Liver (tissue), 8 donors: ENCODE measurements at regions not wholly inside any gene's neighbourhood (a gene's known extent, or its start where the extent isn't known, plus 50 kb on each side); places are given as distances from the start of the nearest gene placed in this dataset.

Experiments
- DNase-seq: peaks from one replicate; pipeline ENCODE4 v3.0.0-alpha.2; 2017; ENCODE audit warnings: low spot score
- H3K27ac ChIP-seq, 2 donors: one replicate each; pipeline ENCODE4 v1.7.0; 2013; ENCODE audit warnings: inconsistent platforms in 2 of 2, low read length in 2 of 2, control low read depth in 1 of 2, low read depth in 1 of 2, mild to moderate bottlenecking in 1 of 2
- H3K27me3 ChIP-seq, 4 donors: one replicate each; pipeline versions ENCODE4 v1.6.1 to v1.7.0; 2013; ENCODE audit warnings: low read length in 3 of 4, inconsistent platforms in 1 of 4, mild to moderate bottlenecking in 1 of 4, moderate library complexity in 1 of 4; ENCODE audit not compliant: control insufficient read depth in 4 of 4, insufficient read depth in 4 of 4
- H3K36me3 ChIP-seq, 4 donors: one replicate each; pipeline versions ENCODE4 v1.6.1 to v1.7.0; 2013; ENCODE audit warnings: low read length in 3 of 4, mild to moderate bottlenecking in 3 of 4, low read depth in 1 of 4, moderate library complexity in 1 of 4; ENCODE audit not compliant: control insufficient read depth in 4 of 4, insufficient read depth in 3 of 4
- H3K4me1 ChIP-seq, 4 donors: one replicate each; pipeline versions ENCODE4 v1.6.1 to v1.7.0; 2013; ENCODE audit warnings: low read length in 3 of 4, mild to moderate bottlenecking in 3 of 4, moderate library complexity in 1 of 4; ENCODE audit not compliant: control insufficient read depth in 4 of 4, insufficient read depth in 4 of 4
- H3K4me3 ChIP-seq, 3 donors: one replicate each; pipeline versions ENCODE4 v1.6.1 to v1.7.0; 2013; ENCODE audit warnings: low read length in 3 of 3, control low read depth in 1 of 3, low read depth in 1 of 3, mild to moderate bottlenecking in 1 of 3
- H3K9ac ChIP-seq, 2 donors: one replicate each; pipeline ENCODE4 v1.7.0; 2013; ENCODE audit warnings: low read length in 2 of 2, mild to moderate bottlenecking in 2 of 2, moderate library complexity in 2 of 2, control low read depth in 1 of 2, low read depth in 1 of 2
- H3K9me3 ChIP-seq, 4 donors: one replicate each; pipeline versions ENCODE4 v1.6.1 to v1.7.0; 2013; ENCODE audit warnings: low read length in 3 of 4; ENCODE audit not compliant: control insufficient read depth in 4 of 4
- ATF3 ChIP-seq: IDR thresholded peaks from 2 replicates; pipeline ENCODE4 v1.6.1; 2016; ENCODE audit warnings: antibody characterized with exemption
- CTCF ChIP-seq: fragments of 150-350 bp; IDR thresholded peaks from 2 replicates; pipeline ENCODE4 v1.5.1; 2017; ENCODE audit warnings: improper control_type of control experiment, low read depth, low read length; ENCODE audit not compliant: missing input control
- EGR1 ChIP-seq, 2 donors: IDR thresholded peaks; 2 replicates each; pipeline ENCODE4 v1.6.1; 2016 to 2018; ENCODE audit warnings: antibody characterized with exemption in 2 of 2, low read depth in 2 of 2
- FOXA1 ChIP-seq: IDR thresholded peaks from 2 replicates; pipeline ENCODE4 v1.6.1; 2016; ENCODE audit warnings: antibody characterized with exemption
- FOXA2 ChIP-seq: IDR thresholded peaks from 2 replicates; pipeline ENCODE4 v1.6.1; 2016; ENCODE audit warnings: antibody characterized with exemption
- GABPA ChIP-seq, 2 donors: IDR thresholded peaks in 1 of 2; conservative IDR thresholded peaks in 1 of 2; 2 replicates each; pipeline ENCODE4 v1.6.1; 2016; ENCODE audit warnings: antibody characterized with exemption in 2 of 2, mild to moderate bottlenecking in 1 of 2, moderate library complexity in 1 of 2
- HNF4A ChIP-seq, 2 donors: conservative IDR thresholded peaks; 2 replicates each; pipeline ENCODE4 v1.6.1; 2016; ENCODE audit warnings: antibody characterized with exemption in 2 of 2, mild to moderate bottlenecking in 2 of 2
- HNF4G ChIP-seq: IDR thresholded peaks from 2 replicates; pipeline ENCODE4 v1.6.1; 2016; ENCODE audit warnings: antibody characterized with exemption
- JUND ChIP-seq, 2 donors: IDR thresholded peaks; 2 replicates each; pipeline ENCODE4 v1.6.1; 2016; ENCODE audit warnings: antibody characterized with exemption in 2 of 2
- RAD21 ChIP-seq, 2 donors: IDR thresholded peaks; 2 replicates each; pipeline ENCODE4 v1.6.1; 2016; ENCODE audit warnings: antibody characterized with exemption in 2 of 2, mild to moderate bottlenecking in 2 of 2
- REST ChIP-seq: IDR thresholded peaks from 2 replicates; pipeline ENCODE4 v1.6.1; 2016; ENCODE audit warnings: antibody characterized with exemption, mild to moderate bottlenecking
- RXRA ChIP-seq, 2 donors: IDR thresholded peaks; 2 replicates each; pipeline ENCODE4 v1.6.1; 2017 to 2018; ENCODE audit warnings: antibody characterized with exemption in 2 of 2, mild to moderate bottlenecking in 1 of 2
- SP1 ChIP-seq: IDR thresholded peaks from 2 replicates; pipeline ENCODE4 v1.6.1; 2018; ENCODE audit warnings: antibody characterized with exemption, mild to moderate bottlenecking
- TAF1 ChIP-seq: conservative IDR thresholded peaks from 2 replicates; pipeline ENCODE4 v1.6.1; 2016; ENCODE audit warnings: antibody characterized with exemption, mild to moderate bottlenecking
- YY1 ChIP-seq: IDR thresholded peaks from 2 replicates; pipeline ENCODE4 v1.6.1; 2016; ENCODE audit warnings: antibody characterized with exemption, mild to moderate bottlenecking
- ZBTB33 ChIP-seq: IDR thresholded peaks from 2 replicates; pipeline ENCODE4 v1.6.1; 2016; ENCODE audit warnings: antibody characterized with exemption
- WGBS: extraction: QIAGEN DNeasy Blood & Tissue Kit; methylation state at CpG from one replicate; pipeline ENCODE4 v1.1.7; 2013; 5-methylcytosine and 5-hydroxymethylcytosine counted together
- donor health status: healthy.
- donor health status: healthy.
- donor health status: healthy.
- donor health status: healthy.
- donor health status: healthy.

GRCh38 chr10:113438652-113439051 is 114.2 kb upstream of the HABP2 start:
- WGBS, result 68% methylated on average over 2 of the region's 2 CpGs
- no peak overlapping the region for H3K4me3 ChIP-seq
- H3K9me3 ChIP-seq, result no peaks in the 10 kb centered on the region
- H3K36me3 ChIP-seq, result no peaks in the 10 kb centered on the region
- no peaks in the 10 kb centered on the region for H3K27me3 ChIP-seq
- H3K4me1 ChIP-seq, result peaks cover 4 to 18% (median 10%) of the 10 kb centered on the region in 4 donors
- TF ChIP-seq RXRA (IDR thresholded peaks at IDR 0.05) (no peak), REST (no peak), GABPA (IDR thresholded peaks at IDR 0.05 in 1 of 2, conservative IDR thresholded peaks at IDR 0.05 in 1 of 2) (no peak), YY1 (no peak)
- H3K9ac ChIP-seq, result no peak overlapping the region
- no peak for DNase-seq
- no peak overlapping the region for H3K27ac ChIP-seq

- no peak for TF ChIP-seq HNF4G
- no peak for TF ChIP-seq TAF1
- no peak for TF ChIP-seq SP1
- TF ChIP-seq YY1, result no peak
- no peak for TF ChIP-seq ZBTB33
- no peak for TF ChIP-seq FOXA2
- peak; percentile 84 to 94 for TF ChIP-seq RAD21 (IDR thresholded peaks at IDR 0.05)
- peak; percentile 64 for TF ChIP-seq CTCF
- TF ChIP-seq FOXA1, result peak; percentile 10
- no peak for TF ChIP-seq RXRA (IDR thresholded peaks at IDR 0.05)
- no peak for TF ChIP-seq GABPA (IDR thresholded peaks at IDR 0.05 in 1 of 2, conservative IDR thresholded peaks at IDR 0.05 in 1 of 2)
- peak; percentile 72 to 75 for TF ChIP-seq HNF4A (conservative IDR thresholded peaks at IDR 0.05)
- no peak for TF ChIP-seq EGR1 (IDR thresholded peaks at IDR 0.05; ENCODE audit: low read depth in 2 of 2)
- no peak for TF ChIP-seq JUND (IDR thresholded peaks at IDR 0.05)
- TF ChIP-seq ATF3, result no peak
- DNase-seq, result no peak
- no peaks in the 10 kb centered on the region for H3K36me3 ChIP-seq
- H3K27me3 ChIP-seq, result no peaks in the 10 kb centered on the region
- H3K9me3 ChIP-seq, result no peaks in the 10 kb centered on the region
- H3K9ac ChIP-seq, result no peak overlapping the region
- no peak overlapping the region for H3K27ac ChIP-seq
- 61% methylated on average over 6 of the region's 6 CpGs for WGBS
- peaks cover 0 to 2% (median 0%) of the 10 kb centered on the region in 4 donors for H3K4me1 ChIP-seq
- H3K4me3 ChIP-seq, result no peak overlapping the region
Measured at GRCh38 chr10:113441220-113441619, 111.6 kb upstream of the HABP2 start.
